ENCODE measurements at regions not wholly inside any gene's neighbourhood (a gene's known extent, or its start where the extent isn't known, plus 50 kb on each side); places are given as distances from the start of the nearest gene placed in this dataset.

GRCh38 chr3:43856761-43857160 lies 166.0 kb downstream of the ABHD5 start:
- peaks cover under 1% of the 10 kb centered on the region for H3K9me3 Mint-ChIP-seq
- ATAC-seq, result no peak
- H3K36me3 Mint-ChIP-seq, result no peaks in the 10 kb centered on the region
- H3K4me1 Mint-ChIP-seq, result peaks cover 8% of the 10 kb centered on the region
- no peak for DNase-seq (ENCODE audit: low spot score in 2 of 2)
- H3K4me3 Mint-ChIP-seq, result no peak overlapping the region
- H3K27ac Mint-ChIP-seq, result no peak overlapping the region

- Mint-ChIP-seq H3K4me3 (no peak overlapping the region), H3K9me3 (no peaks in the 10 kb centered on the region), H3K27ac (no peak overlapping the region), H3K4me1 (peaks cover 8% of the 10 kb centered on the region), H3K36me3 (no peaks in the 10 kb centered on the region)
- DNase-seq (ENCODE audit: low spot score in 2 of 2) (no peak), ATAC-seq (no peak)
These were observed 166.9 kb downstream of the ABHD5 start for GRCh38 chr3:43857361-43858293.

DNA sequence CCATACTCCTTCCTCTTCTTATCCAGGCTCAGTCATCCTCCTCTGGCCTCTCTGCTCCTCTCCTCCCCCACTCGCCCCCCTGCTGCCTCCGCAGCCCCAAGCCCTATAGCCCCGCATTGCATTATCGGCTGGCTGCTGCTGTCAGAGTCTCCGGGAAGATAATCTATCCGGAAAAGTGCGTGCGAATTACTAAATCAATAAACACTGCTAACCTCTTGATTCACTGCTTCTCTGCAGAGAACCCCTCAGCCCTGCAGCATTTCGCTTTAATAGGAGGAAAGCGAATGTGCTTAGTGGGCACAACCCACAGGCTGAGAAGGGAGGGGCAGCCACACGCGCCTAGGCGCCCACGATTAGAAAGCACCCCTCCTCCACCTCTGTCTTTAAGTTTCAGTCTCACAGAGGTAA lies 167.6 kb downstream of the ABHD5 start:
- DNase-seq (ENCODE audit: low spot score in 2 of 2), result no peak
- no peaks in the 10 kb centered on the region for H3K36me3 Mint-ChIP-seq
- ATAC-seq, result no peak
- no peaks in the 10 kb centered on the region for H3K9me3 Mint-ChIP-seq
- peaks cover 8% of the 10 kb centered on the region for H3K4me1 Mint-ChIP-seq
- H3K27ac Mint-ChIP-seq, result no peak overlapping the region
- H3K4me3 Mint-ChIP-seq, result no peak overlapping the region

DNA sequence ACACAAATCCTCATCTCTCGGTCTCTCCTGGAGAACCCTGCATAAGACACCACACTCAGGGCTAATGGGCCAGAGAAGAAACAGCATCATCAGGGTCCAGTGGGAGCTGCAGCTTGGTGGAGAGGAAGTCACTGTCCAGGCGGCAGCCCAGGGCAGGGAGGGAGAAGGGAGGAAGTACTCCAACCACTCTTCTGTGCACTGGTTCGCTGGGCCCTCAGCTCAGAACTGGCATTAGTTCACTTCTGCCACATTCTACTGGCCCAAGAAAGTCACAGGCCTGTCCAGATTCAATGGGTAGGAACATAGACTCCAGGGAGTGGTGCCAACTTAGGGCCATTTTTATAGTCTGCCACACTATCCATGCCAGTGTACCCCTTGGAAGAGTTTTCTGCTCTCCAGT lies 169.0 kb downstream of the ABHD5 start:
- no peak for ATAC-seq
- no peak overlapping the region for H3K4me3 Mint-ChIP-seq
- no peak for DNase-seq (ENCODE audit: low spot score in 2 of 2)
- no peaks in the 10 kb centered on the region for H3K36me3 Mint-ChIP-seq
- H3K4me1 Mint-ChIP-seq, result peaks cover 8% of the 10 kb centered on the region
- no peaks in the 10 kb centered on the region for H3K9me3 Mint-ChIP-seq
- no peak overlapping the region for H3K27ac Mint-ChIP-seq

DNA sequence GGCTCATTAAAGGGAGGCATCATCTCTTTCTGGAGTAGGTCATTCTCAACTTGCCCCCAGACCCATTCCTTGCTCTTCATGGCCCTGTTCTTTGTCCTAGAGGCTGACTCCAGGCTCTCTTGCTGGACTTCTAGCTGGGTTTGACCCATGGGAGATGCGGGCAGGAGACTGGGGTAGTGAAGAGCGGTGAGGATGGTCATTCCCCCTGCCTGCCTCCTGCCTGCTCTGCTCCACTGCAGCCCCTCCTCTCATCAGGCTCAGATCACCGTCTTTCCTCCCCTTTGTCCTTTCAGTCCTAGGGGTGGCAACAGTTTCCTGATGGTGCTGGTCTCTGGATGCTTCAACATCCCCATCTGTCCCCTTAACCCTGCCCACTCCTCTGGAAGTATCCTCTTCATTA lies 170.9 kb downstream of the ABHD5 start:
- no peaks in the 10 kb centered on the region for H3K9me3 Mint-ChIP-seq
- H3K4me3 Mint-ChIP-seq, result no peak overlapping the region
- no peaks in the 10 kb centered on the region for H3K36me3 Mint-ChIP-seq
- peak in 1 of 2 donors; percentile 33 for DNase-seq (ENCODE audit: low spot score in 2 of 2)
- ATAC-seq, result no peak
- H3K27ac Mint-ChIP-seq, result no peak overlapping the region
- no peaks in the 10 kb centered on the region for H3K4me1 Mint-ChIP-seq

DNA sequence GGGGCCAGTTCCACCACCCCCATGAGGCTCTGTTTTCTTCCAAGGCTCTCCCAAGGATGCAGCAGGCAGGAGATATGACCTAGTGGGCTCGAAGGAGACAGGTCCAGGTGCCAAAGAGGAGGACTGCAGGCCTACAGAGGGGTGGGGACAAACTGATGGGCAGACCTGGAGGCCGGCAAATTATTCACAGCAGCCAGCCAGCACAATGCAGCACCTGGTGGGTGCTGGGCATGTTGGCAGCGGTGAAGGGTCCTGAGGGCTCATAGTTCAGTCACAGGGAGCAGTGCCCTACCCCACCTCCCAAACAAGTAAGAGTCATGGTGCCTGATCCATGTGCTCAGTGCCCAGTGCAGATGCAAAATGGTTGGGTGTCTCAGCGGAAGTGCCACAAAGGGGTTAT lies 171.7 kb downstream of the ABHD5 start:
- Mint-ChIP-seq H3K9me3 (no peaks in the 10 kb centered on the region), H3K4me1 (no peaks in the 10 kb centered on the region), H3K36me3 (no peaks in the 10 kb centered on the region), H3K4me3 (no peak overlapping the region), H3K27ac (no peak overlapping the region)
- DNase-seq (ENCODE audit: low spot score in 2 of 2) (peak in 1 of 2 donors; percentile 35), ATAC-seq (no peak)

DNA sequence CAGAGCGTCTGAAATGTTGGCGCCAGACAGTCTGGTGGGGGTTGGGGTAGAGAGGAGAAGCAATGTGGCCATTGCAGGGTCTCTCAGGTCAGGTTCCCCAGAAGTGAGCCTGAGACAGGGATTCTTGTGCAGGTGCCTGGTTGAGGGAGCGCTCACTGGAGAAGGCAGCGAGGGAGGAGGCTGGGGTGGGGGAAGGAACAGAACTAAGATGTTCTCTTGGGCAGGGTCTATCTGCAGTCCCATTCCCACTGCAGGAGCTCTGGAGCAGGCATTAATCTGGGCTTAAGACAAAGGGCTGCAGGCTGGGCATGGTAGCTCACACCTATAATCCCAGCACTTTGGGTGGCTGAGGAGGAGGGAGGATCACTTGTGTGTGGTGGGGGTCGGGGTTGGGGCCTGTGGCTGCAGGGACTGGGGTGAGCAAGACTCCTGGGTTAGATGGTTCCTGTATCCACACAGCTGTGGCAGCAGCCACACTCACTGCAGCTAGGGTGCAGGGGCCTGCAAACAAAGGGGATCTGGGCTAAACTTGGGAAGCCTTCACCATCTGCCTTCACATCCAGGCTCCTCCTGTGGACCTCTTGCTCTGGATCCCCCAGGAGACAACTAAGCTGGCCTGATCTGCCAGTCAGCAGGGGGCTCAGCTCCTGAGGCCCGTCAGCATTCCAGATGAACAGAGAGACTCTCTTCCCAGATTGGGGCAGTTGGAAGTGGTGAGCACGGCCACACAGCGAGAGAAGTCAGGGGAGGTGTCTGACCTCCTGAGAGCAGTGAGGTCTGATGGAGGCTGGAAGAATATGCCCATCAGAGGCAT lies 172.5 kb downstream of the ABHD5 start:
- no peak overlapping the region for H3K27ac Mint-ChIP-seq
- no peak overlapping the region for H3K4me3 Mint-ChIP-seq
- no peaks in the 10 kb centered on the region for H3K9me3 Mint-ChIP-seq
- no peaks in the 10 kb centered on the region for H3K4me1 Mint-ChIP-seq
- H3K36me3 Mint-ChIP-seq, result no peaks in the 10 kb centered on the region
- DNase-seq (ENCODE audit: low spot score in 2 of 2), result no peak
- no peak for ATAC-seq

- no peak overlapping the region for H3K4me3 Mint-ChIP-seq
These were observed 173.5 kb downstream of the ABHD5 start for GRCh38 chr3:43863966-43864933.

DNA sequence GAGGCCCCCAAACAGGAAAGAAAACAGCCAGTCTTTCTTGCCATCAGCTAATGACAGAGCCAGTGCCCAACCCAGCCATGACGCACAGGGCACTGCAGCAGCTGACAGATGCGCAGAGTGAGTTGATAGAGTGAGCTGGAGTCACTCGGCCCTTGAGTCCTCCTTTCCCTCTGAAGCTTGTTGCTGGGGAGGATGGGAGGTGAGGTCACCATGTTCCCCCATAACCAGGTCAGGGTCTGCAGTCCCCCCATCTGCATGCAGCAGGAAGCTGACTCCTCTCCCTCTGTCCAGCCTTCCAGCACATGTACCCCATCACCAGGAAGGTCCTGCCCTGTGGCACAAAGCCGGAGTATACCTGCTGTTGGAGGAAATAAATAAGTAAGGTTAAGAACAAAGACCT lies 174.6 kb downstream of the ABHD5 start:
- Mint-ChIP-seq H3K9me3 (no peaks in the 10 kb centered on the region), H3K36me3 (no peaks in the 10 kb centered on the region), H3K27ac (no peak overlapping the region), H3K4me1 (no peaks in the 10 kb centered on the region), H3K4me3 (no peak overlapping the region)
- ATAC-seq, result no peak
- no peak for DNase-seq (ENCODE audit: low spot score in 2 of 2)

More at GRCh38 chr3:43863966-43864933, 173.5 kb downstream of the ABHD5 start:
- DNase-seq (ENCODE audit: low spot score in 2 of 2) (peak in 1 of 2 donors; percentile 36), ATAC-seq (no peak)
- Mint-ChIP-seq H3K36me3 (no peaks in the 10 kb centered on the region), H3K4me1 (no peaks in the 10 kb centered on the region), H3K27ac (no peak overlapping the region), H3K9me3 (no peaks in the 10 kb centered on the region)

DNA sequence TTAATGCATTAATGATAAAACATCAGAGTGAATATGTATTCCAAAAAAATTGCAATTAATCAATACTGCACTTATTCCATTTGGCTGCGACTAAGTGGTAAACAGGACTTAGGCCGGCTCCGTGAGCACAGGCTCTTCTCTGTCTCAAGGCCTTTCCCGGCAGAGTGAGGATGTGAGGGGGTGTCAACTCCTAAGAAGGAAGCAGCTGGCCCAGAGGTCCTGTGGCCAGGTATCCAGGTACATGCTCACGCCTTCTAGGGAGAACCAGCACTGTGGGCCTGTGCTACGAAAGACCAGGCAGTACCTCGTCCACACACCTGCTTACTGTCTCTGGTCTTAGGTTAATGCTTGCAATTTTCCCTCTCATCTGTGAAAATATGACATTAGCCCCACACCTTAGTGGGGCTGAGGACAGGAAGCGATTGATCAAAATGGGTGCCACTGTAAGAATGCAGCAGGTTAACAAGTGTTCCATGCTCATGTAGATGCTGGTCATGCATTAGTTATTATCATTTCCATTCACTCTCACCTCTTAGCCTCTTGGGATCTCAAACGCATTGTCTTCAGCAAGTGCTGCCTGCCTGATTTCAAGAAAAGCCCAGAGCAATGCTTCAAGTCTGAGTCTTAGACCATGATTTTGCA lies 175.3 kb downstream of the ABHD5 start:
- H3K4me1 Mint-ChIP-seq, result no peaks in the 10 kb centered on the region
- no peaks in the 10 kb centered on the region for H3K9me3 Mint-ChIP-seq
- DNase-seq (ENCODE audit: low spot score in 2 of 2) (peak in 1 of 2 donors; percentile 13), ATAC-seq (no peak)
- H3K36me3 Mint-ChIP-seq, result no peaks in the 10 kb centered on the region
- no peak overlapping the region for H3K4me3 Mint-ChIP-seq
- no peak overlapping the region for H3K27ac Mint-ChIP-seq

DNA sequence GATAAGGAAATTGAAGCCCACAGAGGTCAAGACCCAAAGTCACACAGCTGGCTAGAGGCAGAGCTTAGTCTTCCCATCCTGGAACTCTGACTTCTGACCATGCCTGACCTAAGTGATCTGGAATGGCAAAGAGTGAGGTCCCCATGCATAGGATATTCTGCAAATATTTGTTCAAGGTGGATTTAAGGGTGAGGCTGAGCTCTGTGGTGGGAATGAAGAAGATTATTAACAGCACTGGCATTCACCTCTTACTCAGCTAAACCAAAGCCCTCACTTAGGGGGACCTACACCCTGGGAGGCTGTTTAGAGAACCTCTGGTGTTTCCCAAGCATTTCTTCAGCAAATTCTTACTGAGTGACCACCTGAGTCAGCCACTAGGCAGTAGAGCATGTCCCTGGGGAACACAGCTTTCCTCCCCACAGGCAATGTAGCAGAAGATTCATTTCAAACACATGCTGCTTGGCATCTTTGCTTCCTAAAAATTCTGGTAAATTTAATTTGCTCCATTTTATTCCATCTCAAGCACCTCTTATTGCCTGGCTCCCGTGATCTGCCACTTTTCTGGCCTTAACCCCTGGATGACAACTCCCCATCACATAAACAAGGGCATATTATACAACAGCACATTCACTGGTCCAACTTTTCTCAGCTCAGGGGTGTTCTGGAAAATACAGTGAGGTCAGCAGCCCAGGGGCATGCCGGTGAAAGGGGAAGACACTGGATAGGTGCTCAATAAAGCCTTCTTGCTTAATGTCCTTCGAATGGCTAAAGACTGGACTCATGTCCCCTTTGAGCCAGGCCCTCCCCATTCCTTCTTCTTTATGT lies 176.0 kb downstream of the ABHD5 start:
- peak in 1 of 2 donors; percentile 28 for DNase-seq (ENCODE audit: low spot score in 2 of 2)
- H3K36me3 Mint-ChIP-seq, result no peaks in the 10 kb centered on the region
- no peak for ATAC-seq
- no peak overlapping the region for H3K27ac Mint-ChIP-seq
- H3K9me3 Mint-ChIP-seq, result no peaks in the 10 kb centered on the region
- H3K4me1 Mint-ChIP-seq, result no peaks in the 10 kb centered on the region
- no peak overlapping the region for H3K4me3 Mint-ChIP-seq

DNA sequence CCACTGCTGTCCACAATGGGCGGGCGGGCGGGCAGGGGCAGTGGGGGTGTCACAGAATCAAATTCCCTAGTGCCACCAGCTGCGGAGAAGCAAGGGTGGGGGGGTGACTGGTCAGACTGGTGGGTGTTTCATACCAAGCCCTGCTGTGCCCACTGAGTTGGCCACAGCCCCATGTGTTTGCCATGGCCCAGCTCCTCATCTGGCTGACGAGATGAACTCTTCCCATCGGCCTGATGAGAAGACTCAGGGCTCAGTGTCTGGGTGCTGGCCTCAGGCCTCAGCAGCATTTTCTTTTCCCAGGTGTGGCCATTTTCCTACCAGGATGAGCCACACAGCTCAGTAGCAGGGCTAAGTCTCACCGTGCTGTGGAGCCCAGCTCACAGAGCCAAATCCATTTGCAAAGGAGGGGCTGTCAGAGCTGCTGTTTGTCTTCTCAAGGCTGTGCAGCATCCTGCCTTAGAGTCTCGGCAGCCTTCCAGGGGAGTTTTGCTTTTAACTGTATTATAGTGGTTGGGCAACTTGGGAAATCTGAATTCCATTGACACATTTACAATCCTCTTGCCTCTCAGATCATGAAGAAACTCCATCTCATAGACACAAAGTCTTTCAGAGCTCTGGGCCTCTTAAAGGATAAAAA lies 176.8 kb downstream of the ABHD5 start:
- H3K4me3 Mint-ChIP-seq, result no peak overlapping the region
- no peak for ATAC-seq

DNA sequence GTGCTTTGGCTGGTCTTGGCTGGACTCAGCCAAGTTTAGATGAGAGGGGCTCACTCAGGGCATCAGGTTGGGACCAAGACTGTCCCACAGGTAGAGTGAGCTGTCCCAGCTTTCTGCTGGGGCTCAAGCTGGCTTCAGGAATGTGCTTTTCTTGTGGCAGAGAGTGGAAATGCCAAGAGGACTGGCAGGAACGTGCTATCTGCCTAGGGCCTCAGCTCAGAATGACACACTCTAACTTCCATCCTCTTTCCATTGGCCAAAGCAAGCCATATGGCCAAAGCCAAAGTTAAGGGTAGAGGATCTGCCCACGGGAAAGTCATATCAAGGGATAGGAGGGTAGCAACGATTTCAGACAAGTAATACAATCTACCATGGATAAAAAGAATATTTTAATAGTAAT lies 178.8 kb downstream of the ABHD5 start:
- H3K36me3 Mint-ChIP-seq, result no peaks in the 10 kb centered on the region
- DNase-seq (ENCODE audit: low spot score in 2 of 2), result no peak
- H3K4me3 Mint-ChIP-seq, result no peak overlapping the region
- H3K4me1 Mint-ChIP-seq, result no peaks in the 10 kb centered on the region
- no peak overlapping the region for H3K27ac Mint-ChIP-seq
- no peak for ATAC-seq
- peaks cover 2% of the 10 kb centered on the region for H3K9me3 Mint-ChIP-seq

More for the DNA sequence above, 176.8 kb downstream of the ABHD5 start:
- no peaks in the 10 kb centered on the region for H3K4me1 Mint-ChIP-seq
- H3K9me3 Mint-ChIP-seq, result no peaks in the 10 kb centered on the region
- no peak overlapping the region for H3K27ac Mint-ChIP-seq
- DNase-seq (ENCODE audit: low spot score in 2 of 2), result peak in 1 of 2 donors; percentile 6
- H3K36me3 Mint-ChIP-seq, result no peaks in the 10 kb centered on the region
